Hypothalamus (tissue), 51 donors: ENCODE measurements at regions not wholly inside any gene's neighbourhood (a gene's known extent, or its start where the extent isn't known, plus 50 kb on each side); places are given as distances from the start of the nearest gene placed in this dataset.

Source experiments
- DNase-seq, 51 donors: peaks; one replicate each; lab custom pipeline; 2025; lab: John Stamatoyannopoulos, UW

GRCh38 chr2:204219196-204219595, 282.6 kb downstream of the ICOS start:
- DNase-seq, result no peak

GRCh38 chr2:204220896-204221295, 284.3 kb downstream of the ICOS start:
- no peak for DNase-seq

- no peak for DNase-seq
Measured at GRCh38 chr2:204223046-204223445, 286.5 kb downstream of the ICOS start.

- DNase-seq, result no peak
Measured at GRCh38 chr2:204223544-204223943, 287.0 kb downstream of the ICOS start.

- DNase-seq, result no peak
Measured at GRCh38 chr2:204225671-204226073, 289.1 kb downstream of the ICOS start.

GRCh38 chr2:204226305-204226880, 289.8 kb downstream of the ICOS start:
- DNase-seq, result no peak

- DNase-seq, result no peak
Measured at GRCh38 chr2:204228169-204228886, 291.8 kb downstream of the ICOS start.

GRCh38 chr2:204234248-204234647, 297.7 kb downstream of the ICOS start:
- DNase-seq, result no peak

- DNase-seq, result no peak
Measured at GRCh38 chr2:204234879-204235278, 298.3 kb downstream of the ICOS start.

GRCh38 chr2:204237416-204237815, 300.9 kb downstream of the ICOS start:
- DNase-seq, result no peak

- DNase-seq, result no peak
Measured at GRCh38 chr2:204239411-204240165, 303.0 kb downstream of the ICOS start.

GRCh38 chr2:204240961-204241360, 304.3 kb upstream of the PARD3B start:
- no peak for DNase-seq

- DNase-seq, result no peak
Measured at GRCh38 chr2:204249437-204249836, 295.8 kb upstream of the PARD3B start.

GRCh38 chr2:204250692-204251091, 294.6 kb upstream of the PARD3B start:
- DNase-seq, result no peak

GRCh38 chr2:204251158-204251997, 293.9 kb upstream of the PARD3B start:
- no peak for DNase-seq

- DNase-seq, result no peak
Measured at GRCh38 chr2:204251998-204252376, 293.3 kb upstream of the PARD3B start.

- DNase-seq, result no peak
Measured at GRCh38 chr2:204255071-204255470, 290.2 kb upstream of the PARD3B start.

- no peak for DNase-seq
Measured at GRCh38 chr2:204255526-204255925, 289.7 kb upstream of the PARD3B start.

GRCh38 chr2:204257781-204258180, 287.5 kb upstream of the PARD3B start:
- DNase-seq, result no peak

GRCh38 chr2:204258890-204259289, 286.4 kb upstream of the PARD3B start:
- no peak for DNase-seq
